OCI-LY7 (cell line): ENCODE measurements at regions not wholly inside any gene's neighbourhood (a gene's known extent, or its start where the extent isn't known, plus 50 kb on each side); places are given as distances from the start of the nearest gene placed in this dataset.

Experiments used
- BruUV-seq: library from RNA; stranded (reverse); fragments of 400-500 nt; replicated peaks from 2 replicates; lab custom pipeline; 2021; lab: Mats Ljungman, UMichigan
- CTCF ChIA-PET: fragments of 300-600 bp; sonication (Branson Sonifier 250); formaldehyde crosslinking; loops from one replicate; lab custom pipeline; 2022; ENCODE audit warnings: antibody characterized with exemption; ENCODE audit not compliant: unreplicated experiment; lab: Charles Lee
- POLR2A ChIA-PET: fragments of 300-600 bp; sonication (Branson Sonifier 250); formaldehyde crosslinking; loops from one replicate; lab custom pipeline; 2022; ENCODE audit warnings: antibody characterized with exemption; lab: Charles Lee
- DNase-seq: peaks from one replicate; pipeline ENCODE4 v3.0.0-alpha.2; 2015; ENCODE audit warnings: low spot score
- H2AFZ ChIP-seq: fragments of 200-600 bp; sonication (generic), shearing (Covaris generic); 2 replicates; pipeline ENCODE4 v1.6.1; 2014; ENCODE audit warnings: mild to moderate bottlenecking, antibody characterized with exemption, low read length, moderate library complexity
- H3K27ac ChIP-seq: fragments of 200-600 bp; sonication (generic); 2 replicates; pipeline ENCODE4 v1.5.1; 2014; ENCODE audit warnings: mixed run types, low read depth, mild to moderate bottlenecking, moderate library complexity, low read length, inconsistent platforms; ENCODE audit not compliant: poor library complexity, severe bottlenecking
- H3K36me3 ChIP-seq: fragments of 200-600 bp; sonication (generic); 2 replicates; pipeline ENCODE4 v1.6.1; 2014; ENCODE audit warnings: mild to moderate bottlenecking, antibody characterized with exemption, low read length, moderate library complexity, mixed read lengths; ENCODE audit not compliant: insufficient read depth
- H3K4me1 ChIP-seq: fragments of 200-600 bp; sonication (generic); 2 replicates; pipeline ENCODE4 v1.5.1; 2014; ENCODE audit warnings: mild to moderate bottlenecking, low read length; ENCODE audit not compliant: insufficient read depth, poor library complexity, severe bottlenecking
- H3K4me2 ChIP-seq: fragments of 200-600 bp; sonication (generic); 2 replicates; pipeline ENCODE4 v1.6.1; 2014; ENCODE audit warnings: mild to moderate bottlenecking, low read length
- H3K4me3 ChIP-seq: fragments of 200-600 bp; sonication (generic); 2 replicates; pipeline ENCODE4 v1.5.1; 2014; ENCODE audit warnings: mild to moderate bottlenecking, low read depth, low read length; ENCODE audit not compliant: poor library complexity, severe bottlenecking
- H3K79me2 ChIP-seq: fragments of 200-600 bp; sonication (generic); 2 replicates; pipeline ENCODE4 v1.6.1; 2016; ENCODE audit warnings: low read depth, mild to moderate bottlenecking, low read length, moderate library complexity, mixed read lengths; ENCODE audit not compliant: insufficient read depth
- H3K9me2 ChIP-seq: fragments of 200-600 bp; sonication (generic); 2 replicates; pipeline ENCODE4 v1.6.1; 2016; ENCODE audit warnings: mild to moderate bottlenecking, low read length, mixed read lengths; ENCODE audit not compliant: insufficient read depth
- H3K9me3 ChIP-seq: fragments of 200-600 bp; sonication (generic); 2 replicates; pipeline ENCODE4 v1.6.1; 2014; ENCODE audit warnings: mild to moderate bottlenecking, mixed run types, low read length, mixed read lengths
- H4K20me1 ChIP-seq: fragments of 200-600 bp; sonication (generic); 2 replicates; pipeline ENCODE4 v1.6.1; 2014; ENCODE audit warnings: mild to moderate bottlenecking, antibody characterized with exemption, low read length, moderate library complexity, mixed read lengths; ENCODE audit not compliant: insufficient read depth
- EZH2phosphoT487 ChIP-seq: fragments of 200-600 bp; sonication (generic); IDR thresholded peaks from 2 replicates; pipeline ENCODE4 v1.6.1; 2018; ENCODE audit warnings: low read depth, borderline replicate concordance, mild to moderate bottlenecking, mixed run types, antibody characterized with exemption, low read length, moderate library complexity, mixed read lengths
- intact Hi-C: fragments of 100-400 bp; cut with micrococcal nuclease; formaldehyde crosslinking; loops from one replicate; pipeline ENCODE4 v1.10.0; 2022; ENCODE audit not compliant: unreplicated experiment
- TF ChIP-seq, protein P1 (sequence below): fragments of 200-600 bp; sonication (generic); conservative IDR thresholded peaks from 2 replicates; pipeline ENCODE4 v1.5.1; 2014; ENCODE audit warnings: mild to moderate bottlenecking, antibody characterized with exemption, low read length, moderate library complexity, mixed read lengths

DNA sequence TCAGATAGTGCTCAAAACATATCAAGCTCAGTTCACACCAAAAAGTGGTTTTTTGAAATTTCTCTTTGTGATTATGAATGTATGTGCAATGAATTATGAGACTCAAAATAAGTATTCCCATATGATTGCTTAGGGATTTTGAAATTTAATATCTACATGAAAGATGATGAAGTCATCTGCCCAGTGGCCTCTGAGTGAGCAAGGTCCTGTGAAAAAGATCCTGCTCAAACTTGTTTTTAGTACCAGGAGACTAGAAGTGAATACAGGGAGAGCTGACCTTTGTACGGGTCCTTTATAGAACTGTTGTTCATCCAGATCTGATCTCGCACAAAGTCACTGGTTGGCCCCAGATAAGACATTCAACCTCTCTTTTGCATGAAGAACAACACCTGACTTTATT lies 151.9 kb upstream of the MAF start:
- H3K4me3 ChIP-seq: no peak overlapping the region
- DNase-seq: no peak
- no peaks in the 10 kb centered on the region for H3K9me2 ChIP-seq
- no peaks in the 10 kb centered on the region for H3K36me3 ChIP-seq
- no peaks in the 10 kb centered on the region for H3K79me2 ChIP-seq
- no peak overlapping the region for H2AFZ ChIP-seq
- no peaks in the 10 kb centered on the region for H3K9me3 ChIP-seq
- CTCF ChIA-PET: no interaction called here
- no peaks in the 10 kb centered on the region for H4K20me1 ChIP-seq
- no peaks in the 10 kb centered on the region for H3K4me1 ChIP-seq
- intact Hi-C loops: no loop called here
- TF ChIP-seq EZH2phosphoT487: no peak
- TF ChIP-seq, protein P1, sequence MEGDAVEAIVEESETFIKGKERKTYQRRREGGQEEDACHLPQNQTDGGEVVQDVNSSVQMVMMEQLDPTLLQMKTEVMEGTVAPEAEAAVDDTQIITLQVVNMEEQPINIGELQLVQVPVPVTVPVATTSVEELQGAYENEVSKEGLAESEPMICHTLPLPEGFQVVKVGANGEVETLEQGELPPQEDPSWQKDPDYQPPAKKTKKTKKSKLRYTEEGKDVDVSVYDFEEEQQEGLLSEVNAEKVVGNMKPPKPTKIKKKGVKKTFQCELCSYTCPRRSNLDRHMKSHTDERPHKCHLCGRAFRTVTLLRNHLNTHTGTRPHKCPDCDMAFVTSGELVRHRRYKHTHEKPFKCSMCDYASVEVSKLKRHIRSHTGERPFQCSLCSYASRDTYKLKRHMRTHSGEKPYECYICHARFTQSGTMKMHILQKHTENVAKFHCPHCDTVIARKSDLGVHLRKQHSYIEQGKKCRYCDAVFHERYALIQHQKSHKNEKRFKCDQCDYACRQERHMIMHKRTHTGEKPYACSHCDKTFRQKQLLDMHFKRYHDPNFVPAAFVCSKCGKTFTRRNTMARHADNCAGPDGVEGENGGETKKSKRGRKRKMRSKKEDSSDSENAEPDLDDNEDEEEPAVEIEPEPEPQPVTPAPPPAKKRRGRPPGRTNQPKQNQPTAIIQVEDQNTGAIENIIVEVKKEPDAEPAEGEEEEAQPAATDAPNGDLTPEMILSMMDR: no peak
- BruUV-seq: no TSS peak
- H3K4me2 ChIP-seq: no peak overlapping the region
- H3K27ac ChIP-seq: no peak overlapping the region
- POLR2A ChIA-PET: no interaction called here

DNA sequence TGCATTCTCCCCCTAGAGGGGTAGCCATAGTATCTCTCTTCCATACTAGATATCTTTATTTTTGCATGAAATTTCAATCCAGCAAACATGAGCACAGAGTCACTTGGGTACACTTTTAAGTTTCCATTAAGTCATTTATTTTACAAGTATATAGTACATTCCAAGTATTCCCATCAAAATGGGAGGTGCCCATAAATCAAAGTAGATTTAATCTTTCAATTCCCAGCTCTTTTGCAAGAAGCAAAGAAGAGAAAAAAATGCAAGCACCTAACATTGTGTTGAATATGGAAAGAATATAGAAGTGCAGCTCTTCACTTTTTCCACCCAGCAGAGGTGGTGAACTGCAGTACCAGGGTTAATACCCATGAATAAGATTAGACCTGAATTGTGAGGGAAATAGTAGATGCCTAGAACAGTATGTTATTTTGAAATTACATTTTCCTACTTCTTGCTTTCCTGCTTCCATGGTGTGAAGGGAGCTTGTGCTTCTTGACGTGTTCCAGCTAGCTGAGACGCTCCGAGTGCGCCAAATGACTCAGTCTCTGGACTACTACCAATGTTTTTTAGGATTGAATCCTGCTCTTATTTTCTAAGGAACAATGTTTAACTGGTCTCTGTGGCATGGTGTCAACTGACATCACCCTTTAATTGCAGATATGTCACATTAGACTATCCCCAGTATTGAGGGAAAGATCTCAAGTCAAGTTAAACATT lies 151.1 kb upstream of the MAF start:
- H3K4me1 ChIP-seq: no peaks in the 10 kb centered on the region
- no peak overlapping the region for H3K4me2 ChIP-seq
- ChIA-PET POLR2A (interaction anchor here (0.6 kb wide), 1 partner anchor 33 kb away, joined by 4 read pairs; no protein-coding TSS in a partner anchor), CTCF (no interaction called here)
- TF ChIP-seq, protein P1: no peak
- TF ChIP-seq EZH2phosphoT487: no peak
- no peak overlapping the region for H3K4me3 ChIP-seq
- intact Hi-C loops: no loop called here
- no peak for DNase-seq
- H4K20me1 ChIP-seq: no peaks in the 10 kb centered on the region
- H3K9me3 ChIP-seq: no peaks in the 10 kb centered on the region
- no TSS peak for BruUV-seq
- H3K27ac ChIP-seq: no peak overlapping the region
- H3K36me3 ChIP-seq: no peaks in the 10 kb centered on the region
- no peaks in the 10 kb centered on the region for H3K79me2 ChIP-seq
- H2AFZ ChIP-seq: no peak overlapping the region
- no peaks in the 10 kb centered on the region for H3K9me2 ChIP-seq

DNA sequence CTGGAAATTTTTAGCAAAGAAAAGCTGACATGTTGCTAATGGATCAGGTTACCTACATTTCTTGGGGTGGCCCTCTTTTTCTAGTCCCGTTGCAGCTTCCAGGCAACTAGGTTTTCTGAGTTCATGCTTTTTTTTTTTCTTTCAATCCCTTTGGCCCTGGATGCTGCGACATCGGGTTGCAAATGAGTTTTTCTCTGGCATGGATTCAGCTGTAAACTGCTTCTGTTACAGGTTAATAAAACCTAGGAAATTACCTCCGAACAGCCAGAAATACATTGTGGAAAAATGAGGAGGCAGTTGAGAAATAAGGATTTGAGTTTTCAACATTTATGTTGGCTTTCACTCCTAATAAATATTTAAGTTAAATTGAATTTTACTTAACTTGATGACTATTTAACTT lies 149.8 kb upstream of the MAF start:
- intact Hi-C loops: no loop called here
- H3K36me3 ChIP-seq: no peaks in the 10 kb centered on the region

More for the DNA sequence above, 149.8 kb upstream of the MAF start:
- no TSS peak for BruUV-seq
- Histone ChIP-seq H3K4me1 (no peaks in the 10 kb centered on the region), H3K79me2 (no peaks in the 10 kb centered on the region), H2AFZ (no peak overlapping the region), H3K4me2 (no peak overlapping the region), H3K4me3 (no peak overlapping the region), H4K20me1 (no peaks in the 10 kb centered on the region), H3K9me2 (no peaks in the 10 kb centered on the region), H3K9me3 (no peaks in the 10 kb centered on the region), H3K27ac (no peak overlapping the region)
- POLR2A ChIA-PET: interaction anchor here (0.7 kb wide), 1 partner anchor 34 kb away, joined by 3 read pairs; no protein-coding TSS in a partner anchor
- CTCF ChIA-PET: no interaction called here
- DNase-seq: no peak
- TF ChIP-seq, protein P1: no peak
- TF ChIP-seq EZH2phosphoT487: no peak
